HG02981 (cell line): ENCODE measurements at regions not wholly inside any gene's neighbourhood (a gene's known extent, or its start where the extent isn't known, plus 50 kb on each side); places are given as distances from the start of the nearest gene placed in this dataset.
"Not testable (repeated sequence)": the region's sequence is repeated elsewhere in the genome, so short reads cannot be mapped to it uniquely, and the experiment has no call there.

Experiments
- ATAC-seq: cut with Tn5 transposase; IDR thresholded peaks from one replicate; pipeline ENCODE4 v1.9.1; 2021; ENCODE audit warnings: mild to moderate bottlenecking, moderate library complexity; ENCODE audit not compliant: unreplicated experiment

DNA sequence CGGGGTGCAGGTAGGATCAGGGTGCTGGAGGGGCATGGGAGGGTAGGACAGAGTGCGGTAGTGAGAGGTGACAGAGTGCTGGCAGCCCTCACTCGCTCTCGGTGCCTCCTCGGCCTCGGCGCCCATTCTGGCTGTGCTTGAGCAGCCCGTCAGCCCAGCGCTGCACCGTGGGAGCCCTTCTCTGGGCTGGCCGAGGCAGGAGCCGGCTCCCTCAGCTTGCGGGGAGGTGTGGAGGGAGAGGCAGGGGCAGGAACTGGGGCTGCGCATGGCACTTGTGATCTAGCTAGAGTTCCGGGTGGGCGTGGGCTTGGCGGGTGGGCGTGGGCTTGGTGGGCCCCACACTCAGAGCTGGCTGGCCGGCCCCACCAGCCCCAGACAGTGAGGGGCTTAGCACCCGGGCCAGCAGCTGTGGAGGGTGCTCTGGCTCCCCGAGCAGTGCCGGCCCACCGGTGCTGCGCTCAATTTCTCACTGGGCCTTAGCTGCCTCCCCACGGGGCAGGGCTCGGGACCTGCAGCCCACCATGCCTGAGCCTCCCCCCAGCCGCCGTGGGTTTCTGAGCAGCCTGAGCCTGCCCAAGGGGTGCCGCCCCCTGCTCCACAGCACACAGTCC lies 112.8 kb upstream of the DUSP22 start:
- ATAC-seq = no peak

DNA sequence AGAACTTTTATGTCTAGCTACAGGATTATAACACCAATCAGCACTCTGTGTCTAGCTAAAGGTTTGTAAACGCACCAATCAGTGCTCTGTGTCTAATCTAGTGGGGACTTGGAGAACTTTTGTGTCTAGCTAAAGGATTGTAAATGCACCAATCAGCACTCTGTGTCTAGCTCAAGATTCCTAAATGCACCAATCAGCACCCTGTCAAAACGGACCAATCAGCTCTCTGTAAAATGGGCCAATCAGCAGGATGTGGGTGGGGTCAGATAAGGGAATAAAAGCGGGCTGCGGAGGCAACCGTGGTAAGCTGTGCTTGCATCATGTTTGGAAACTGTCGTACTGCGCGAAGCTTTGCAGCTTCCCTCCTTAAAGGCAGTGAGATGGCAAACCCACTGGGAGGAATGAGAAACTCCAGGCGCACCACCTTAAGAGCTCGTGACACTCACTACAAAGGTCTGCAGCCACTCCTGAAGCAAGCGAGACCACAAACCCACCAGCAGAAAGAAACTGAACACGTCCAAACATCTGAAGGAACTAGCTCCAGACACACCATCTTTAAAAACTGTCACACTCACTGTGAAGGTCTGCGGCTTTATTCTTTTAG lies 112.1 kb upstream of the DUSP22 start:
- ATAC-seq = not testable (repeated sequence)

DNA sequence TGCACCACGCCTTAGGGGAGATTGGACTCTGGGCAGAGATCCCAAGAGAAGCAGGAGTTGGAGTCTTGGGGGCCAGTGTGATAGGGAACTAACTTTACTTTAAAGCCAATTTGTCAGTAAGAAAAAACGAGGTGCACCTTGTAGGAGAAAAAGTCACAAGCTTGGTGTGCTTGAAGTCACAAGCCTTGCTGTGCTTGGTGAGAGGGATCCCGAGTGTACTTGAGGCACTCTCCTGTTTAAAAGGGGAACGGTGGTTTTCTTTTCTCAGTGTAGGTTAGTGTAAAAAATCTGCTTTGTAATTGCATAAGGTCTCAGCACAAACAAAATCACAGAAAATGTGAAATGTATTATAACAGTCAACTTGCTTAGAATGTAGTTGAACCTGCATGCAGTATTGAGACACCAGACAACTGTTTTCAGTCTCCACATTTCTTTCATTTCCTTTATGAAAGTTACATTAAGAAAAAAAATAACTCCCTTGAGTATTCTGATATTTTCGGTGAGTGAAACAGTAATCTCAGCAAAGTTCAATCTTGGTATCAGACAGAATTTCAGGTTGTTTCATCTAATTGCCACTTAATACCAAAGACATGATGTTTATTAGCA lies 111.1 kb upstream of the DUSP22 start:
- ATAC-seq = peak; percentile 59

DNA sequence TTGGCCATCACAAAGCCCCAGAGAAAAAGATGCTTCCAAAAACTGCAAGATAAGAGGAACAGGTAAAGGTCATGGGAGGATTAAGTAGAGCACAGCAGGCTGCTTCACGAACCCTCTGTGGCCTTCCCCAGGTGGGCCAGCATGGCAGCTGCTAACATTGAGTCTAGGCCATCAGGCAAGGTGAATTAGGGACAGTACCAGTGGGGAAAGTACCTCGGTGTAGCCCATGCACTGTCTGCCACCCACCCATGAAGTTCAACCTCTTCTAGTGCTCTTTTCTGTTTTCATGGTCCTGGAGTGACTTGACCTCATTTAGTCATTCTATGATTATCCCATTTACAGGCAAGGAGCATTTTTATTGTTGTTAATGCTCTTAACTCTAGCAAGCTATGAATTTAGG lies 108.6 kb upstream of the DUSP22 start:
- no peak for ATAC-seq

DNA sequence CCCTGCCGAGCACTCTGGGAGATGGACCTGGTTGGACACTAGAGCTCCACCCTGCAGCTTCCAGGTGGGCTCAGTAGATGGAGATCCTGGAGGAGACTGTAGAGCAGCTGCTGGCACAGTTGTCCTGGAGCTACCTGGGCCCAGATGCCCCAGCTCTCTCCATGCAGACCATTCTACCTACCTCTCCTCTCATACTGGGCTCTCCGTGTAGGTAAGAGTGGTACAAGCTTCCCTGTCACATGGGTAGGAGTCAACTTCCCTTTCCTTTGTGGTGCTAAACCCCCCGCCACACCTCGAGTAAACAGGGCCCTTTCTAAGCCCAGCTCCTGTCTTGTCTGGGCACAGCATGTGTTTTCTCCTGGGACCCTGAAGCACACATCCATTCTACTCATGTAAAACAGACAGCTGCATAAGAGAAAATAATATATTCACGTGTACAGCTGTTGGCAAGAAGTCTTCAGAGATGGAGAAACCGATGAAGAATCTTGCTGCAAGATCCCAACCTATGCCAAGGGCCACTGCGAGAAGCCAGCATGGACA lies 108.1 kb upstream of the DUSP22 start:
- ATAC-seq = no peak

DNA sequence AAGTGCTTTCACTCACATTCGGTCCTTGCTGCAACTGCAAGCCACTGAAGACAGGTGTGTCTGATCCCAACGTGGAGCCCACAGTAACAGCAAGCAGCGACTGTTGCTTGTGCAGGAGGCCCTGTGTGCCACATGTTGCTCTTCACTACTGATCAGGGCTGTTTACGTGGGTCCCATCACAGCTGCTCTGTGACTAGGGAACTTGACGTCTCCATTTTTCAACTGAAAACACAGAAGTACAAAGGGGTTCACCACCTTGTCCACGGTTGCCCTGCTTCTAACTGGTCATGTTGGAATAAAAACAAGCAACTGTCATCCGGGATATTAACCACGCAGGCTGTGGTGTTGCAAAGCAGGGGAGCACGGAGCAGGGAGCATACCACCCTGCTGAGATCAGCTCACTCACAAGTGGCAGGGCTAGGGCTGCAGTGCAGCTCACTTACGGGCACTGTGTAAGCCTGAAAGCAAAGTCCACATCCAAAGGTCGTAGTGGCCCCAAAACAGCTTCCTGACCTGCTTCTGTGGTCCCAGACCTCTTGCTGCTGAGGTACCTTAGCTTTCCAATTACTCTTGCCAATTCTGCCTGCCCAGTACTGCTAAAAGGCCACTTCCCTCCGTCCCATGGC lies 105.8 kb upstream of the DUSP22 start:
- no peak for ATAC-seq

DNA sequence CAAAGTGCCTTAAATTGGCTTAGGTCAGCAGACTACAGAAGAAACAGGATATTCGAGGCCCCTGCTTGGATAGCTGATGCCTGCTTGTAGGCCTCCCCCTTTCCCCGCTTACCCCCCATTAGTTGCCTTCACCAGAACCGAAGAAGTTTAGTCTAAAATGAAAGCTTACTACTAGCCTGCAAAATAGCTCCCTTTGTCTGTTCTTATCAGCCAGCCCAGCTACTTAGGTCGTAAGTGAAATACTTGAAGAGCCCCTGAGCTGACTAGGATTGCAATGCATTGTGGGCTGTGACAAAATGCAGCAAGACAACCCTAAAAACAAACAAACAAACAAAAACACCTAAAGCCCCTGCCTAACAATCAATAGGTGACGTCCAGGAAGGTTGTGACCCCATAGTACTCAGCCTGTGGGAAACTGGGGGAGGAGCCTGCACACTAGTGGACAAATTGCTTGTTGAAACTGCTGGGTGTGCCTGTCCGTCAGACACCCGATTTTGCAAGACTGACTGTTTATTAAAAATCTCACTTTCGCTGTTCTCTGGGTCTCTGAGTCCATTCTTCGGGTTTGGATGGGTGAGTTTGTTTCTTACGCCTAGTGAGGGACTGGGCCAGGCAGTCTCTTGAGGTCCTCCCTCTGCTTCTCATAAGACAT lies 105.0 kb upstream of the DUSP22 start:
- ATAC-seq = no peak

DNA sequence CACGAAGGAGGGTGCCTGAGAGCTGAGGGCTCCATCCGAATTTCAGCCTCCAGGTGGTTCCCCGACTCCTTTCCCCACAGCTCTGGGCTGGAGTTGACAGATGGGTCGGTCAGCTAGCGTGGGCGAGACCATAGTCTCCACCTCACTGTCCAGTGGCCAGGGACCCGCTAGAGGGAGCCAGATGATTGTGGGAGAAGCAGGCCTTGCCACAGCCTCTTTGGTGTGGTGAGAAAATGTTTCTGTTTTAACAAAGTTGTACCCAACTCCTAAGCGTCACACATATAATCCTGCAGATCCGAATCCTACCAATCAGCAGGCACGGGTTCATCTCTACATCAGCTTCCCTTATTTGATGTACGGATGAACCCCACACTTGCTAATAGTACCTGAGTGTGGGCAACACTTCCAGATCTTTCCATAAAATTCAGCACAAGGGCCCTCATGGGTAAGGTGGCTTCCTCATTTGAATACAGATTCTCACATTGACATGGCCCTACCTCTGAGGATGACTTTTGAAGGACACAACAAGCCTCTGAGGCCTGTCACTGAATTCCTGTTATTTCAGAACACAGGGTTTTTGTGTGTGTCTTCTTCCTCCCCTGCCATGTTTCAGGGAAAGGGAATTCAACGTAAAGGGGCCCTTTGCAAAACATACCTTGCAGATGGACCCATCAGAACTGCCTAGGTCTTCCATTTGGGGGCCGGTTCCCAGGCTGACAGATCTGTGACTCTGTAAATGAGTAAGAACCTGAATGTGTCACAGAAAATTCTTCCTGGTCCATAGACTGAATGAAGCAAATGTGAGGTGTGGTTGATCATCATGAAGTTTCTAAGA lies 103.2 kb upstream of the DUSP22 start:
- ATAC-seq = peak; percentile 61

DNA sequence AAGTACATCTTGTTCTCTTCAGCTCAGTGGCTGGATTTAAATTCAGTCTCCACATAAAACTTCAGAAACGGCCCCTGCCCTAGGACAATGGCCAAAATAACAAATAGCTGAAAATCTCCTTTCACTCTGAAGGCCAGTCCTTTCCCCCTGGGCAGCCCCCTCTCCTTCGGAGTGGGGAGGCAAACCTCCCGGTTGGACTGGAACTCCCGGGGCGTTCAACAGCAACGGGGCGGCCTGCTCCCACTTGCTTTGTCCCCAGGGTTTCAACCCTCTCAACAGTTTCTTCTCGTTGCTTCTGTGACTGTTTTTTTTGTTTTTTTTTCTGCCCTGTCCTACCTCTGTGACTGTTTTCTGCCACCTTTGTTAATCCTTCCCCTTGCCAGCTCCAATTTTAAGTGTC lies 102.6 kb upstream of the DUSP22 start:
- ATAC-seq = no peak

DNA sequence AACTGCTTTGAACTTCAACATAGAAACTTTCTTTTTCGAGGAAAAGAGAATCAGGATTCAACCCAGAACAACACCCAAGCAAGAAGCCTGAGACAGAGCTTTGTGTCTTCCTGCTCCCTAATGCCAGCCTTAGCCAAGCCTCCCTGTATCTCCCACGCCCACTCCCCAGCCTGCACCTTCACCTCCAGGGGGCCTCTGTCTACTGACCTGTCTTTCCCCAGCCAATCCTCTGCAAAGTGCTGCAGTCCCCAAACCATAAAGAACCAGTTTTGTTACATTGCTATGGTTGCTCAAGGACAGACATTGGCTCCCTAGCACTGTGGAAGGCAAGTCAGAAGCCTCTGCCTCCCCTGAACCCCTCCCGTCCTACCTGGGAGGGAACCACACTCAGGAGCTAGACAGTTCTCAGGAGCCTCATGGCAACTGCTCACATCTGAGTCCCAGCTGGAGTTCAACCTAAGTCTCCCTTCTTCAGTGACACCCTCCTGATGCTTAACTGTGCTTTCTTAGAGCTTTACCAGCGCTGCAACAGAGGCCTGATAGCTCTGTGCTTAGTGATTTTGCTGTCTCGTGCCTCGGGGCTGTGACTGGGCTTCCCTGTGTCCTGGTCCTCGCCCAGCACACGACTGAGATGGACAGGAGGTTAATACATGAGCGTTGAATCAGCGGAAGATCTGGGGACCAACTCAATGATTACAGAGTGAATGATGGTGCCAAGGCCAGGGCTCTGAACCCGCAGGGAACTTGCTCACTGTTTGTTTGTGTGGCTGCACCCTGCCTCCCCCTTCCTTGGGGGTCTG lies 101.5 kb upstream of the DUSP22 start:
- no peak for ATAC-seq

DNA sequence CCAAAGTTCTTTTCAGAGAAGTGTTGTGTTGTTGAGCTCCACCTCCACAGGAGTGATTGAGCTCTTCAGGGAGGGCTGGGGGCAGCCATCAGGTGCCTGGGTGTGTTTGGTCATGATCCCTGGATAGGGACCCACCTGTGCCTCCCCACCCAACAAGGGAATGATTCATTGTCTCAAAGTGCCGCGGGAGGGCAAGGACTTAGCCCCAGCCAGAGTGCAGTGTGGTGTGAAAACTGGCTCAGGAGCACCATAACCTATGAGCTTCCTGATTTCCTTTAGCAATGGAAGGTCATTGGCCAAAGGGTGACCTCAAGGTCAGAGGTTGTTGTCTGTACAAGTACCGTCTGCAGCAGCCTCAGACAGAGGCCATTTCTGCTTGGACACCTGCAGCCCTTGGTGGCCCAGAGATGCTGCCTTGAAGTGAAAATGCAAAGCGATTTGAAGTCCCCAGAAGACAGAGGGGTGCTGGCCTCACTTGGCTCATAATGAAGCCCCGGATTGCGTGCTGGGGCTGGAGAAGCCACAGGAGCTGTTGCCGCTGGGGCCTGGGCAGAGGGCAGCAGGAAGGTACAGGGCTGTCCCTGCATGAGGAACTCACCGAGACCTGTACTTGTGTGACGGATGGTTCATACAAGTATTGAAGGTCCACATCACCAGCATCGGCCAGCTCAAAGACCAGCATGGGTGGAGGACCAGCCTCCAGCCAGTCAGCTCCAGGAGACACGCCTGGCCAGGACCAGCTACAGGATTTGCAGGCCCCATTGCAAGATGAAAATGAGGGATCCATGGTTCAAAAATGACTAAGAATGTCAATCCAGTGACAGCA lies 100.6 kb upstream of the DUSP22 start:
- ATAC-seq = no peak

DNA sequence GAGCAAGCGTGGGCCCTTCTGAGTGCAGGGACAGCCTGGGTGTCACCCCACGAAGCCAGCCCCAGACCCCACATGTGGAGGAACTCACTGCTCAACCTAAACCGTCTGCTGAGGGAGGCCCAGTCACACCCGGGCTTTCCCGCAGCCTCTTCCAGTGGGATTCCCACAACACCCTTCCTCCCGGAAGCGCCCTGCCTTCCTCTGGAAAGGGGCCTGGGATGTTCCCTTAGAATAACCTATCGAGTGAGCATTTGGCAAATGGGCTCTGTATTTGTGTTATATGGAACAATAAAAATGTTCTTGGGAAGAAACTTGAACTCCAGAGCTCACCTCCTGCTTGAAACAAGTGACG lies 100.0 kb upstream of the DUSP22 start:
- no peak for ATAC-seq

DNA sequence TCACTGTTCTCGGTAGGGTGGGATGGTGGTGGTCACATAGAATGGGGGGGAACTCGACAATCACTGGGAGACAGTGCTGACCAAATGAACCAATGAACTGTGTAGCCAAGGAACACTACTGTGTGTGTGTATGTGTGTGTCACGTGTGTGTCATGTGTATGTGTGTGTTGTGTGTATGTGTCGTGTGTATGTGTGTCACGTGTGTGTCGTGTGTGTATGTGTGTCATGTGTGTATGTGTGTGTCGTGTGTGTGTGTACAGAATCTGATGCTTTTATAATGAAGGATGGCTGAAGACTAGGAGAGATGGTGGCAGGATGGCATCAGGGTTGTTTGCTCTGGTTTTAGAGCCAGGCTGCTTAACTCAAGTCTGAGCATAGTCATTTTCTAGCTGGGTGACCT lies 99.1 kb upstream of the DUSP22 start:
- ATAC-seq = no peak

DNA sequence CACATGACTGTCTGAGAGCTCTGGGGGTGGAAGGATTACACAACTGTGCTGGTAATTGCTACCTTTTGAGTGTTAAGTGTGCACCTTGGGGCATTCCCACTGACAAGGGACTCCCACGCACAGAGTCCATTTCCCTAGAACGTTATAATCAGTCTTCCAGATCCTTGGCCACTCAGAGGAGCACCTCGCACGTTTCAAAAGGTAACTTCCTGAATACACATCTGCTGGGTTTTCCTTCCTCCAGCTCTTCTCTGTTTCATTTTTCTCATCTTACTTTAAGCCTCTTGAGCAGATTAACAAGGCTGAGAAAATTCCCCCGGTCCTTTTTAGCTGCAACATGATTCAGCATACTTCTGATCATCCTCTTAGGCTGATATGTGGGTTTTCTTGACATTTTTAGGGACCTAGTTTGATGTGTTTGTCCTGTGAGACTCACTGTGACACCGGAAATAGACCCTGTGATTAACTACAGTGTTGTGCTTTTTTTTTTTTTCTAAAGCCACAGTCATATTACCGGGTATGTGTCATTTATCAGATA lies 98.4 kb upstream of the DUSP22 start:
- no peak for ATAC-seq

DNA sequence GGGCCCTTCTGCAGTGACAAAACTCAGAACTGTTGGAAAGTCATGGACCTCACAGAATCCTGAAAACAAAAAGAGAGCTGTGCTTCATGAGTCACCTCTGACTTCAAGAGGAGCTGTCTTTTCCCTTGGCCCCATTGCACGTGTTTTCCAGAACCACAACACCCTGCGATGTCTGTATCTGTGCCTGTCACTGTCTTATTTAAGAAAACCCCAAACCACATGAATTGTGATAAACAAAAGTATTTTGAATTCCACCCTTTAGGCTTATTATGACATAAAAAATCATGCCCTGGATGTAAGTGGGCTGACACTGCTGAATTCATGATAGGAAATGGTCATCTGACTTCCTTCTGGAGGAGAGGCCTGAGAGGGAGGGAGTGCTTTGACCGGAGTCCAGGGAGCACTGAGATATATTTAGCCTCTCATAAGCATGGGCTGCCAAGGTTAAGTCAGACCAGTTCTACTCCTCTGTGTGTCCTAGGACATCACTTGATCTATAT lies 96.4 kb upstream of the DUSP22 start:
- no peak for ATAC-seq

DNA sequence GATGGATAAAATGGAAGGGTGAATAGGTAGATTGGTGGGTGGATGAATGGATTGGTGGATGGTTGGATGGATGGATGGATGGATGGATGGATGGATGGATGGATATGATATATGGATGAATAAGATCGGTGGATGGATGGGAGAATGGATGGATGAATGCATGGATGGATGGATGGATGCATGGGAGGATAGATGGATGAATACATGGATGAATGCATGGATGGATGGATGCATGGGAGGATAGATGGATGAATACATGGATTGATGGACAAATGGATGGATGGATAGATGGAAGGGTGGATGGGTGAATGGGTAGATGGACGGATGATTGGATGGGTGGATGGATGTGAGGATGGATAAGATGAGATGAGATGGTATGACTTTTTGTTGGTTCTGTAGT lies 95.7 kb upstream of the DUSP22 start:
- no peak for ATAC-seq

DNA sequence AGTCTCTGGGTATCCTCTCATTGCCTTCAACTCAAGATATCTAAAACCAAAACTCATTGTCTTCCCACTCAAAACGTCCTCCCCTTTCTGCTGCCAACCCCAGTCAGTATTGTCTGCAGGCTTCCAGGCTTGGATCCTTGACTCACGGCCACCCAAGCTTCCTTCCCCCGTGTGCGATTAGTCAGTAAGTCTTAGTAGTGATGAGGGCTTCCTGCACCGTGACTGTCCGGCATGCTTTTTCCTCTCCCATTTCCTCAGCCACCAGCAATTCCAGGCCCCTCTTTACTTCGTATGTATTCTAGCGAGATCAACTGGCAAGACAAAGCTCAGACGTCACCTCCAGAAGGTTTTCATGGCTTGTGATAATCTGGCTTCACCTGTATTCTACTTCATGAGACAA lies 88.6 kb upstream of the DUSP22 start:
- no peak for ATAC-seq

DNA sequence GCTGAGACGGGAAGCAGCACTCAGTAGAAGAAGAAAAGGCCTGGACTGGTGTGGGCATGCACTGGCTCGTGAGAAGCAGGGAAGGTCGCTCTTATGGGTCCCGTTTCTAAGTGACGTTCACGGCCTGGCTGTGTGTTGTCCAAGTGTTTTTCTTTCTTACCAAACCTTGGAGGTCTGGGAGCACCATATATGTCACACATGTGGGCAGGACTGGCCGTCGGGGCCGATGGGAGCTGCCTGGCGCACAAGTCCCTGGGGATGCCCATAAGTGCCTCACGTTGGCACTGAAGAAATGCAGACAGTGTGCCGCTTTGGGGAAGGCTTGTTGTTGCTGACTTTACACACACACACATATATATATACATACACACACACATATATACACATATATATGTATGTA lies 86.0 kb upstream of the DUSP22 start:
- ATAC-seq = no peak

DNA sequence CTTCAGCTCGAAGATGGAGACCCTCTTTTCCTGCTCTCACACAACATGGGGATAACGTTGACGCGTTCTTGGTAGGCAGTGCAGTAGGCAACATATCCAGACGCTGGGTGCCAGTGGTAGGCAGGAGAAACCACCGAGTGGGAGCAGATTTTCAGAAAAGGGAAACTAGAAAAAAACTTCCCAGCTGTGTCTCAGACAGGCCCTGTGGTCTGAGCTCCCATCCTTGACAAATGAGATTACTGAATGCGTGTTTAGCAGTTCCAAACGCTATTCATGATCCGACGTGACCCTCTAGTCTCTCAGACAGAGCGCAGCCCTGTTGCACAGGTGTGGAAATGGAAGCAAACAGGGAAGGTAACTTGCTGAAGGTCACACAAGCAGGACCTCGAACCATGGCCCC lies 83.9 kb upstream of the DUSP22 start:
- no peak for ATAC-seq
